ENCODE measurements at regions not wholly inside any gene's neighbourhood (a gene's known extent, or its start where the extent isn't known, plus 50 kb on each side); places are given as distances from the start of the nearest gene placed in this dataset.

DNA sequence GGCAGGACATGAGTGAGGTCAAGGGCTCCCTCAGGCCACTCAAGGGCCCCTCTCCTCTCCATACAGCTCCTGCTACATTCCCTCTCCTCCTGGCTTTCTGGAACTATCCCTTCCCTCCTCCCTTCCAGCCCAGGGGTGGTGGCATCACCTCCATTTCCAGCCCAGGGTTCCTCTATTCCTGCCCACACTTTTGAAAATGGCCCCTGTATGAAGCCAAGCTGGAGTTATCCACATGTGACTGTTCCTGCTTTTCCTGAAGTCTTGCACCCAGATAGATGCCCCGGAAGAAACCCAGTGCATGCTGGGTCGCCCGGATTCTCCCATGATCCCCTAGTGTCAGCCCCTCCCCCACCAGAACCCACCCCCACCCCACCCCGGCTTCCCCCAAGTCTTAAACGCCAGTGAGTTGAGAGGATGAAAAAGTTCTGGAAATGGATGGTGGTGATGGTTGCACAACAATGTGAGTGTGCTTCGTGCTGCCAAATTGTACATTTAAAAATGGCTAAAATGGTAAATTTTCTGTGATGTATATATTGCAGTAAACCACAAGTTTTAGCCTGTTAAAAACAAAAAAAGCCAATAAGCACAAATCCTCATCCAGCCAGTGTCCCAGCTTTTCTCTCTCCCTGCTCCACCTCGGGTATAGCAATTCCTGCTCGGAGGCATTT lies 136.9 kb downstream of the SCARB1 start:
- TF ChIP-seq SIN3A (IDR thresholded peaks at IDR 0.05; ENCODE audit: borderline replicate concordance, insufficient read depth, low read length) (no peak), FOXP2 (optimal IDR thresholded peaks at IDR 0.05; ENCODE audit: borderline replicate concordance, extremely low read depth, extremely low read length, insufficient read depth) (no peak), TAF1 (IDR thresholded peaks at IDR 0.05; ENCODE audit: borderline replicate concordance, insufficient read depth, low read length) (no peak), POLR2AphosphoS5 (IDR thresholded peaks at IDR 0.05; ENCODE audit: low read depth, low read length) (no peak)
- TF ChIP-seq, protein P1, sequence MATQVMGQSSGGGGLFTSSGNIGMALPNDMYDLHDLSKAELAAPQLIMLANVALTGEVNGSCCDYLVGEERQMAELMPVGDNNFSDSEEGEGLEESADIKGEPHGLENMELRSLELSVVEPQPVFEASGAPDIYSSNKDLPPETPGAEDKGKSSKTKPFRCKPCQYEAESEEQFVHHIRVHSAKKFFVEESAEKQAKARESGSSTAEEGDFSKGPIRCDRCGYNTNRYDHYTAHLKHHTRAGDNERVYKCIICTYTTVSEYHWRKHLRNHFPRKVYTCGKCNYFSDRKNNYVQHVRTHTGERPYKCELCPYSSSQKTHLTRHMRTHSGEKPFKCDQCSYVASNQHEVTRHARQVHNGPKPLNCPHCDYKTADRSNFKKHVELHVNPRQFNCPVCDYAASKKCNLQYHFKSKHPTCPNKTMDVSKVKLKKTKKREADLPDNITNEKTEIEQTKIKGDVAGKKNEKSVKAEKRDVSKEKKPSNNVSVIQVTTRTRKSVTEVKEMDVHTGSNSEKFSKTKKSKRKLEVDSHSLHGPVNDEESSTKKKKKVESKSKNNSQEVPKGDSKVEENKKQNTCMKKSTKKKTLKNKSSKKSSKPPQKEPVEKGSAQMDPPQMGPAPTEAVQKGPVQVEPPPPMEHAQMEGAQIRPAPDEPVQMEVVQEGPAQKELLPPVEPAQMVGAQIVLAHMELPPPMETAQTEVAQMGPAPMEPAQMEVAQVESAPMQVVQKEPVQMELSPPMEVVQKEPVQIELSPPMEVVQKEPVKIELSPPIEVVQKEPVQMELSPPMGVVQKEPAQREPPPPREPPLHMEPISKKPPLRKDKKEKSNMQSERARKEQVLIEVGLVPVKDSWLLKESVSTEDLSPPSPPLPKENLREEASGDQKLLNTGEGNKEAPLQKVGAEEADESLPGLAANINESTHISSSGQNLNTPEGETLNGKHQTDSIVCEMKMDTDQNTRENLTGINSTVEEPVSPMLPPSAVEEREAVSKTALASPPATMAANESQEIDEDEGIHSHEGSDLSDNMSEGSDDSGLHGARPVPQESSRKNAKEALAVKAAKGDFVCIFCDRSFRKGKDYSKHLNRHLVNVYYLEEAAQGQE (IDR thresholded peaks at IDR 0.05; ENCODE audit: insufficient read depth in 1 of 2, low read depth in 2 of 2, low read length in 2 of 2), result no peak

DNA sequence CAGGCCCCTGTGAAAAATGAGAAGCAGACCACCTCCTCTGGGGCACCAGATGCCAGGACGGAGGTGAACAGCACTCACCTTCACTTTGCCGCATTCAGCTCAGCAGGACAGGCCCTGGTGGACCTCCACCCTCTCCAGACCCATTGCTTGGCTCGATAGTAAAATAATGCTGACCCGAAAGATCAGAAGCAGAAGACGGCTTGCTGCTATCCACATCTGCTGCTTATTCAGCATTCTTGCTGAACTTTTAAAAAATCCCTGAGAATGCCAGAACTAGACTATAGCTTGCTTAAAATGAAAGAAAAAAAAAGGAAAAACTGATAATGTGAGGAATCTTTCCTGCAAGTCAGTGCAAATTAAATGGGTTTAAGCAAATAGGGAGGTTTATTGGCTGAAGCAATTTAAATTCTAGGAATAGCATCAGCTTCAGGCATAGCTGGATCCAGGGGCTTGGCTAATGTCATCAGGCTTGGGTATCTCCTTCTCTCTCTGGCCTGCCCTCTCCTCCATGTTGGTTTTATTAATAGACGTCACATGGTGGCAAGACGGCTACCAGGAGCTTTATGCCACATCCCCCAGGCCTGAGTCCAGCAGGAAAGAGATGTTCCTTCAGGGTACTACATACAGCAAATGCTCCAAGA lies 137.9 kb downstream of the SCARB1 start:
- TF ChIP-seq TAF1 (IDR thresholded peaks at IDR 0.05; ENCODE audit: borderline replicate concordance, insufficient read depth, low read length) (no peak), POLR2AphosphoS5 (IDR thresholded peaks at IDR 0.05; ENCODE audit: low read depth, low read length) (no peak), SIN3A (IDR thresholded peaks at IDR 0.05; ENCODE audit: borderline replicate concordance, insufficient read depth, low read length) (no peak), FOXP2 (optimal IDR thresholded peaks at IDR 0.05; ENCODE audit: borderline replicate concordance, extremely low read depth, extremely low read length, insufficient read depth) (no peak)
- TF ChIP-seq, protein P1 (IDR thresholded peaks at IDR 0.05; ENCODE audit: insufficient read depth in 1 of 2, low read depth in 2 of 2, low read length in 2 of 2), result no peak

DNA sequence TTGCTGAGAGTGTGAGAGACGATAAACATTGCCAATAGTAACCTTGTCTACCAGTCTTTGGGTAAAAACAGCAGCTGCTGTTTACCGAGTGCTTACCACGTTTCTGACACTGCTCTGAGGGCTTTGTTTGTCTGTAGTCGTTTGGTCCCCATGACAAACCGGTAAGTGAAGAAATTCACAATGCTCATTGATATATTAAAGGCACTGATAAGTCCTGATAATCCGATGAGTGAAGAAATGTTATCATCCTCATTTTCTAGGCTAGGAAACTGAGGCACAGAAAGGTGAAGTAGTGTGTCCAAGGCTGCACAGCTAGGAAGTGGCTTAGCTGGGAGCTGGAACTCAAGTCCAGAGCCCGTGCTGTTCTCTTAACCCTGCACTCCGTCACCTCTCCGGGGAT lies 138.6 kb downstream of the SCARB1 start:
- TF ChIP-seq TAF1 (IDR thresholded peaks at IDR 0.05; ENCODE audit: borderline replicate concordance, insufficient read depth, low read length), result no peak
- TF ChIP-seq FOXP2 (optimal IDR thresholded peaks at IDR 0.05; ENCODE audit: borderline replicate concordance, extremely low read depth, extremely low read length, insufficient read depth), result no peak
- TF ChIP-seq, protein P1 (IDR thresholded peaks at IDR 0.05; ENCODE audit: insufficient read depth in 1 of 2, low read depth in 2 of 2, low read length in 2 of 2), result no peak
- TF ChIP-seq POLR2AphosphoS5 (IDR thresholded peaks at IDR 0.05; ENCODE audit: low read depth, low read length), result no peak
- no peak for TF ChIP-seq SIN3A (IDR thresholded peaks at IDR 0.05; ENCODE audit: borderline replicate concordance, insufficient read depth, low read length)

DNA sequence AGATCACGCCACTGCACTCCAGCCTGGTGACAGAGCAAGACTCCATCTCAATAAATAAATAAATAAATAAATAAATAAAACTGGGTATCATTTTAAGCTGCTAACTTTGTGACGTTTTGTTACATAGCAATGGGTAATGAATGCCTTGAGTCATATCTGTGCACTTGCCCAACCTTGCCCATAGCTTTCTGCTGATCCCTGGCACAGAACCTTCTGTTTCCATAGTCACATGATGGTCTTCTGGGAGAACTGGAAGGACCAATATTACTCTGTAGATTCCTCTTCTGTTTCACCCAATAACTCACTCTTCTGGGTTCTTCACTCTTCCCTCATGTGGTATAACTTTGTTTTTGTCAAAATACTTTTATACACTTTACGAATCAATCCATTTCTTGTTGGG lies 140.8 kb downstream of the SCARB1 start:
- TF ChIP-seq, protein P1 (IDR thresholded peaks at IDR 0.05; ENCODE audit: insufficient read depth in 1 of 2, low read depth in 2 of 2, low read length in 2 of 2), result no peak
- TF ChIP-seq TAF1 (IDR thresholded peaks at IDR 0.05; ENCODE audit: borderline replicate concordance, insufficient read depth, low read length), result no peak
- no peak for TF ChIP-seq POLR2AphosphoS5 (IDR thresholded peaks at IDR 0.05; ENCODE audit: low read depth, low read length)
- no peak for TF ChIP-seq FOXP2 (optimal IDR thresholded peaks at IDR 0.05; ENCODE audit: borderline replicate concordance, extremely low read depth, extremely low read length, insufficient read depth)
- TF ChIP-seq SIN3A (IDR thresholded peaks at IDR 0.05; ENCODE audit: borderline replicate concordance, insufficient read depth, low read length), result no peak
